ENCODE measurements at regions not wholly inside any gene's neighbourhood (a gene's known extent, or its start where the extent isn't known, plus 50 kb on each side); places are given as distances from the start of the nearest gene placed in this dataset.

GRCh38 chr17:14664511-14664910 is 363.6 kb downstream of the HS3ST3B1 start:
- Histone ChIP-seq H3K27ac (ENCODE audit: low read length) (no peak overlapping the region), H3K4me3 (ENCODE audit: low read depth in 1 of 2, low read length in 2 of 2) (no peak overlapping the region), H3K4me1 (ENCODE audit: control insufficient read depth in 1 of 2, insufficient read depth in 2 of 2, low read length in 2 of 2) (no peaks in the 10 kb centered on the region), H3K27me3 (ENCODE audit: low read depth, low read length) (no peaks in the 10 kb centered on the region), H3K36me3 (ENCODE audit: control insufficient read depth in 1 of 2, insufficient read depth in 2 of 2, low read length in 2 of 2) (no peaks in the 10 kb centered on the region), H3K9me3 (ENCODE audit: control insufficient read depth in 1 of 2, low read length in 2 of 2) (no peaks in the 10 kb centered on the region)

- Histone ChIP-seq H3K27ac (ENCODE audit: low read length) (no peak overlapping the region), H3K9me3 (ENCODE audit: control insufficient read depth in 1 of 2, low read length in 2 of 2) (no peaks in the 10 kb centered on the region), H3K4me3 (ENCODE audit: low read depth in 1 of 2, low read length in 2 of 2) (no peak overlapping the region), H3K4me1 (ENCODE audit: control insufficient read depth in 1 of 2, insufficient read depth in 2 of 2, low read length in 2 of 2) (no peaks in the 10 kb centered on the region), H3K27me3 (ENCODE audit: low read depth, low read length) (no peaks in the 10 kb centered on the region), H3K36me3 (ENCODE audit: control insufficient read depth in 1 of 2, insufficient read depth in 2 of 2, low read length in 2 of 2) (no peaks in the 10 kb centered on the region)
Observed at GRCh38 chr17:14641117-14641516, 340.2 kb downstream of the HS3ST3B1 start.

- H3K4me1 ChIP-seq (ENCODE audit: control insufficient read depth in 1 of 2, insufficient read depth in 2 of 2, low read length in 2 of 2), result no peaks in the 10 kb centered on the region
- no peak overlapping the region for H3K27ac ChIP-seq (ENCODE audit: low read length)
- H3K36me3 ChIP-seq (ENCODE audit: control insufficient read depth in 1 of 2, insufficient read depth in 2 of 2, low read length in 2 of 2), result no peaks in the 10 kb centered on the region
- H3K27me3 ChIP-seq (ENCODE audit: low read depth, low read length), result no peaks in the 10 kb centered on the region
- H3K4me3 ChIP-seq (ENCODE audit: low read depth in 1 of 2, low read length in 2 of 2), result no peak overlapping the region
- H3K9me3 ChIP-seq (ENCODE audit: control insufficient read depth in 1 of 2, low read length in 2 of 2), result no peaks in the 10 kb centered on the region
Observed at GRCh38 chr17:14637260-14637659, 336.4 kb downstream of the HS3ST3B1 start.

- H3K4me3 ChIP-seq (ENCODE audit: low read depth in 1 of 2, low read length in 2 of 2), result no peak overlapping the region
- no peak overlapping the region for H3K27ac ChIP-seq (ENCODE audit: low read length)
- H3K4me1 ChIP-seq (ENCODE audit: control insufficient read depth in 1 of 2, insufficient read depth in 2 of 2, low read length in 2 of 2), result no peaks in the 10 kb centered on the region
- H3K27me3 ChIP-seq (ENCODE audit: low read depth, low read length), result no peaks in the 10 kb centered on the region
- H3K36me3 ChIP-seq (ENCODE audit: control insufficient read depth in 1 of 2, insufficient read depth in 2 of 2, low read length in 2 of 2), result no peaks in the 10 kb centered on the region
- no peaks in the 10 kb centered on the region for H3K9me3 ChIP-seq (ENCODE audit: control insufficient read depth in 1 of 2, low read length in 2 of 2)
Observed at GRCh38 chr17:14630621-14631020, 329.7 kb downstream of the HS3ST3B1 start.

- Histone ChIP-seq H3K9me3 (ENCODE audit: control insufficient read depth in 1 of 2, low read length in 2 of 2) (no peaks in the 10 kb centered on the region), H3K4me1 (ENCODE audit: control insufficient read depth in 1 of 2, insufficient read depth in 2 of 2, low read length in 2 of 2) (no peaks in the 10 kb centered on the region), H3K27me3 (ENCODE audit: low read depth, low read length) (no peaks in the 10 kb centered on the region), H3K27ac (ENCODE audit: low read length) (no peak overlapping the region), H3K36me3 (ENCODE audit: control insufficient read depth in 1 of 2, insufficient read depth in 2 of 2, low read length in 2 of 2) (no peaks in the 10 kb centered on the region), H3K4me3 (ENCODE audit: low read depth in 1 of 2, low read length in 2 of 2) (no peak overlapping the region)
Observed at GRCh38 chr17:14630046-14630445, 329.2 kb downstream of the HS3ST3B1 start.

GRCh38 chr17:14622615-14623101 is 321.8 kb downstream of the HS3ST3B1 start:
- H3K36me3 ChIP-seq (ENCODE audit: control insufficient read depth in 1 of 2, insufficient read depth in 2 of 2, low read length in 2 of 2), result no peaks in the 10 kb centered on the region
- no peak overlapping the region for H3K4me3 ChIP-seq (ENCODE audit: low read depth in 1 of 2, low read length in 2 of 2)
- H3K4me1 ChIP-seq (ENCODE audit: control insufficient read depth in 1 of 2, insufficient read depth in 2 of 2, low read length in 2 of 2), result no peaks in the 10 kb centered on the region
- H3K27ac ChIP-seq (ENCODE audit: low read length), result no peak overlapping the region
- no peaks in the 10 kb centered on the region for H3K27me3 ChIP-seq (ENCODE audit: low read depth, low read length)
- no peaks in the 10 kb centered on the region for H3K9me3 ChIP-seq (ENCODE audit: control insufficient read depth in 1 of 2, low read length in 2 of 2)

- H3K4me3 ChIP-seq (ENCODE audit: low read depth in 1 of 2, low read length in 2 of 2), result no peak overlapping the region
- H3K4me1 ChIP-seq (ENCODE audit: control insufficient read depth in 1 of 2, insufficient read depth in 2 of 2, low read length in 2 of 2), result no peaks in the 10 kb centered on the region
- H3K27ac ChIP-seq (ENCODE audit: low read length), result no peak overlapping the region
- H3K36me3 ChIP-seq (ENCODE audit: control insufficient read depth in 1 of 2, insufficient read depth in 2 of 2, low read length in 2 of 2), result no peaks in the 10 kb centered on the region
- no peaks in the 10 kb centered on the region for H3K27me3 ChIP-seq (ENCODE audit: low read depth, low read length)
- H3K9me3 ChIP-seq (ENCODE audit: control insufficient read depth in 1 of 2, low read length in 2 of 2), result no peaks in the 10 kb centered on the region
Observed at GRCh38 chr17:14621826-14622614, 321.1 kb downstream of the HS3ST3B1 start.

GRCh38 chr17:14619821-14620220 is 318.9 kb downstream of the HS3ST3B1 start:
- no peak overlapping the region for H3K27ac ChIP-seq (ENCODE audit: low read length)
- H3K9me3 ChIP-seq (ENCODE audit: control insufficient read depth in 1 of 2, low read length in 2 of 2), result no peaks in the 10 kb centered on the region

GRCh38 chr17:14616528-14616927 is 315.6 kb downstream of the HS3ST3B1 start:
- Histone ChIP-seq H3K27ac (ENCODE audit: low read length) (no peak overlapping the region), H3K4me1 (ENCODE audit: control insufficient read depth in 1 of 2, insufficient read depth in 2 of 2, low read length in 2 of 2) (no peaks in the 10 kb centered on the region), H3K9me3 (ENCODE audit: control insufficient read depth in 1 of 2, low read length in 2 of 2) (no peaks in the 10 kb centered on the region), H3K4me3 (ENCODE audit: low read depth in 1 of 2, low read length in 2 of 2) (no peak overlapping the region), H3K36me3 (ENCODE audit: control insufficient read depth in 1 of 2, insufficient read depth in 2 of 2, low read length in 2 of 2) (no peaks in the 10 kb centered on the region), H3K27me3 (ENCODE audit: low read depth, low read length) (no peaks in the 10 kb centered on the region)

More at GRCh38 chr17:14619821-14620220, 318.9 kb downstream of the HS3ST3B1 start:
- Histone ChIP-seq H3K4me1 (ENCODE audit: control insufficient read depth in 1 of 2, insufficient read depth in 2 of 2, low read length in 2 of 2) (no peaks in the 10 kb centered on the region), H3K27me3 (ENCODE audit: low read depth, low read length) (no peaks in the 10 kb centered on the region), H3K36me3 (ENCODE audit: control insufficient read depth in 1 of 2, insufficient read depth in 2 of 2, low read length in 2 of 2) (no peaks in the 10 kb centered on the region), H3K4me3 (ENCODE audit: low read depth in 1 of 2, low read length in 2 of 2) (no peak overlapping the region)

- H3K4me1 ChIP-seq (ENCODE audit: control insufficient read depth in 1 of 2, insufficient read depth in 2 of 2, low read length in 2 of 2), result no peaks in the 10 kb centered on the region
- H3K27ac ChIP-seq (ENCODE audit: low read length), result no peak overlapping the region
Observed at GRCh38 chr17:14605267-14605599, 304.4 kb downstream of the HS3ST3B1 start.

GRCh38 chr17:14604591-14605266 is 303.8 kb downstream of the HS3ST3B1 start:
- H3K27ac ChIP-seq (ENCODE audit: low read length), result no peak overlapping the region
- no peaks in the 10 kb centered on the region for H3K36me3 ChIP-seq (ENCODE audit: control insufficient read depth in 1 of 2, insufficient read depth in 2 of 2, low read length in 2 of 2)
- H3K4me1 ChIP-seq (ENCODE audit: control insufficient read depth in 1 of 2, insufficient read depth in 2 of 2, low read length in 2 of 2), result no peaks in the 10 kb centered on the region
- no peaks in the 10 kb centered on the region for H3K27me3 ChIP-seq (ENCODE audit: low read depth, low read length)
- no peak overlapping the region for H3K4me3 ChIP-seq (ENCODE audit: low read depth in 1 of 2, low read length in 2 of 2)
- no peaks in the 10 kb centered on the region for H3K9me3 ChIP-seq (ENCODE audit: control insufficient read depth in 1 of 2, low read length in 2 of 2)

More at GRCh38 chr17:14605267-14605599, 304.4 kb downstream of the HS3ST3B1 start:
- Histone ChIP-seq H3K9me3 (ENCODE audit: control insufficient read depth in 1 of 2, low read length in 2 of 2) (no peaks in the 10 kb centered on the region), H3K27me3 (ENCODE audit: low read depth, low read length) (no peaks in the 10 kb centered on the region), H3K36me3 (ENCODE audit: control insufficient read depth in 1 of 2, insufficient read depth in 2 of 2, low read length in 2 of 2) (no peaks in the 10 kb centered on the region), H3K4me3 (ENCODE audit: low read depth in 1 of 2, low read length in 2 of 2) (no peak overlapping the region)
